Endothelial cell of umbilical vein (primary cell): ENCODE measurements at regions not wholly inside any gene's neighbourhood (a gene's known extent, or its start where the extent isn't known, plus 50 kb on each side); places are given as distances from the start of the nearest gene placed in this dataset.

Experiments used
- BruUV-seq: library from RNA; stranded (reverse); fragments of 400-500 nt; replicated peaks from 2 replicates; lab custom pipeline; 2021; lab: Mats Ljungman, UMichigan
- CTCF ChIA-PET: fragments of 300-600, 350-600 bp; sonication (Branson Sonifier 250); formaldehyde crosslinking; loops from one replicate; lab custom pipeline; 2021; ENCODE audit warnings: antibody characterized with exemption, inconsistent platforms; lab: Charles Lee
- POLR2A ChIA-PET: fragments of 300-600, 350-600 bp; sonication (Branson Sonifier 250); formaldehyde crosslinking; loops from one replicate; lab custom pipeline; 2021; ENCODE audit warnings: antibody characterized with exemption, inconsistent platforms; lab: Charles Lee
- DNase-seq: peaks from one replicate; pipeline ENCODE4 v3.0.0-alpha.2; 2011; ENCODE audit warnings: low read depth, low spot score
- FAIRE-seq: peaks from 2 replicates; lab custom pipeline; 2011; peaks lifted over from hg19 to GRCh38; lab: Jason Lieb, UNC
- H2AFZ ChIP-seq: 2 replicates; pipeline ENCODE4 v1.6.0; 2012; ENCODE audit warnings: low read depth, low read length, control low read depth, inconsistent platforms
- H3K27ac ChIP-seq: 2 replicates; pipeline ENCODE4 v1.5.1; 2011; ENCODE audit warnings: low read depth, mild to moderate bottlenecking, control low read depth, low read length, moderate library complexity; ENCODE audit not compliant: insufficient read depth
- H3K27me3 ChIP-seq, 2 experiments: 2 replicates each; pipeline versions ENCODE4 v1.6.0 to v1.6.1; 2011; ENCODE audit warnings: low read length in 2 of 2, mixed read lengths in 1 of 2; ENCODE audit not compliant: control insufficient read depth in 2 of 2, insufficient read depth in 2 of 2
- H3K36me3 ChIP-seq, 2 experiments: 2 replicates in 1 of 2; 3 replicates in 1 of 2; pipeline ENCODE4 v1.5.1; 2011; ENCODE audit warnings: low read length in 2 of 2, mild to moderate bottlenecking in 1 of 2, moderate library complexity in 1 of 2; ENCODE audit not compliant: control insufficient read depth in 2 of 2, insufficient read depth in 2 of 2; ENCODE audit errors: extremely low read depth in 1 of 2
- H3K4me1 ChIP-seq: 3 replicates; pipeline ENCODE4 v1.5.1; 2011; ENCODE audit warnings: mild to moderate bottlenecking, low read length; ENCODE audit not compliant: control insufficient read depth, insufficient read depth; ENCODE audit errors: extremely low read depth
- H3K4me2 ChIP-seq: 2 replicates; pipeline ENCODE4 v1.6.1; 2011; ENCODE audit warnings: low read length, control low read depth, mixed read lengths; ENCODE audit not compliant: insufficient read depth
- H3K4me3 ChIP-seq, 3 experiments: fragments of 200-600 bp in 1 of 3; sonication (generic), shearing (Covaris generic) in 1 of 3; replicated peaks in 1 of 3; 2 replicates each; pipeline ENCODE4 v1.5.1; 2011 to 2016; ENCODE audit warnings: control low read depth in 3 of 3, low read length in 3 of 3, mild to moderate bottlenecking in 2 of 3, inconsistent platforms in 1 of 3, low read depth in 1 of 3, moderate library complexity in 1 of 3; ENCODE audit not compliant: insufficient read depth in 1 of 3
- H3K79me2 ChIP-seq: 2 replicates; pipeline ENCODE4 v1.6.0; 2012; ENCODE audit warnings: low read length, inconsistent platforms; ENCODE audit not compliant: control insufficient read depth, insufficient read depth
- H3K9ac ChIP-seq: replicated peaks from 2 replicates; pipeline ENCODE3; 2011; ENCODE audit warnings: low read length, control low read depth; ENCODE audit not compliant: insufficient read depth; ENCODE audit errors: extremely low read depth
- H3K9me1 ChIP-seq: replicated peaks from 3 replicates; pipeline ENCODE4 v1.6.0; 2011; ENCODE audit warnings: mild to moderate bottlenecking, low read length; ENCODE audit not compliant: control insufficient read depth, insufficient read depth; ENCODE audit errors: extremely low read depth
- H3K9me3 ChIP-seq: replicated peaks from 2 replicates; pipeline ENCODE4 v1.5.1; 2012; ENCODE audit warnings: low read length, inconsistent platforms; ENCODE audit not compliant: control insufficient read depth, insufficient read depth
- H4K20me1 ChIP-seq: replicated peaks from 2 replicates; pipeline ENCODE3; 2011; ENCODE audit warnings: mild to moderate bottlenecking, low read length; ENCODE audit not compliant: control insufficient read depth, insufficient read depth; ENCODE audit errors: extremely low read depth
- CTCF ChIP-seq, 2 donors: IDR thresholded peaks; 1 replicate in 1 of 2; 2 replicates in 1 of 2; pipeline ENCODE4 v1.5.1; 2011; ENCODE audit warnings: low read length in 2 of 2, mild to moderate bottlenecking in 2 of 2, moderate library complexity in 2 of 2, control low read depth in 1 of 2, inconsistent platforms in 1 of 2, low read depth in 1 of 2; ENCODE audit not compliant: insufficient read depth in 1 of 2; ENCODE audit errors: extremely low read depth in 1 of 2
- EZH2 ChIP-seq: IDR thresholded peaks from 2 replicates; pipeline ENCODE4 v1.6.1; 2012; ENCODE audit warnings: borderline replicate concordance, low read depth, mild to moderate bottlenecking, moderate library complexity, low read length, inconsistent platforms; ENCODE audit not compliant: severe bottlenecking
- FOS ChIP-seq: IDR thresholded peaks from 2 replicates; pipeline ENCODE4 v1.6.1; 2011; ENCODE audit warnings: mild to moderate bottlenecking, low read length, moderate library complexity, borderline replicate concordance; ENCODE audit not compliant: insufficient read depth
- GATA2 ChIP-seq: IDR thresholded peaks from 2 replicates; pipeline ENCODE4 v1.7.0; 2011; ENCODE audit warnings: low read depth, mild to moderate bottlenecking, moderate library complexity, mixed read lengths, low read length; ENCODE audit not compliant: insufficient read length, insufficient read depth
- JUN ChIP-seq: IDR thresholded peaks from 2 replicates; pipeline ENCODE4 v1.6.1; 2011; ENCODE audit warnings: borderline replicate concordance, low read depth; ENCODE audit not compliant: insufficient read length, insufficient read depth
- MAX ChIP-seq: IDR thresholded peaks from 2 replicates; pipeline ENCODE4 v1.6.1; 2011; ENCODE audit not compliant: insufficient read depth, insufficient read length
- MYC ChIP-seq: IDR thresholded peaks from one replicate; pipeline ENCODE4 v1.6.1; 2011; ENCODE audit warnings: mild to moderate bottlenecking, low read depth, low read length
- POLR2A ChIP-seq: IDR thresholded peaks from 2 replicates; pipeline ENCODE4 v1.6.1; 2012; ENCODE audit warnings: low read depth, mild to moderate bottlenecking, control low read depth, low read length
- POLR2AphosphoS5 ChIP-seq: IDR thresholded peaks from 2 replicates; pipeline ENCODE4 v1.6.1; 2012; ENCODE audit warnings: low read depth, mild to moderate bottlenecking, control low read depth, low read length, moderate library complexity; ENCODE audit not compliant: insufficient read depth
- dilution Hi-C: fragments of 300-500 bp; cut with MboI; formaldehyde crosslinking; loops from one replicate; pipeline ENCODE4 v1.15.0; 2019; ENCODE audit warnings: low sequenced_read_pairs; ENCODE audit not compliant: extremely low pct_ligation_motif_present
- intact Hi-C: fragments of 100-400 bp; cut with micrococcal nuclease; formaldehyde crosslinking; loops from one replicate; pipeline ENCODE4 v1.10.0; 2022

GRCh38 chr12:103086471-103086870 is 129.0 kb downstream of the ASCL1 start:
- intact Hi-C loops: no loop called here
- Histone ChIP-seq H4K20me1 (no peaks in the 10 kb centered on the region), H3K4me1 (no peaks in the 10 kb centered on the region), H3K4me3 (no peak overlapping the region), H3K27me3 (no peaks in the 10 kb centered on the region), H3K4me2 (no peak overlapping the region), H3K9ac (no peak overlapping the region), H3K27ac (no peak overlapping the region), H3K36me3 (no peaks in the 10 kb centered on the region), H3K9me1 (no peaks in the 10 kb centered on the region), H3K79me2 (no peaks in the 10 kb centered on the region), H2AFZ (no peak overlapping the region), H3K9me3 (peaks cover 2% of the 10 kb centered on the region)
- TF ChIP-seq JUN (no peak), EZH2 (no peak), MAX (no peak), FOS (no peak), POLR2A (no peak), CTCF (IDR thresholded peaks at IDR 0.05; ENCODE audit: extremely low read depth in 1 of 2, insufficient read depth in 1 of 2, low read depth in 1 of 2, low read length in 2 of 2) (no peak), GATA2 (no peak), POLR2AphosphoS5 (no peak), MYC (no peak)
- FAIRE-seq (no peak), DNase-seq (no peak)
- CTCF ChIA-PET: no interaction called here
- BruUV-seq: no TSS peak
- dilution Hi-C loops: no loop called here
- POLR2A ChIA-PET: no interaction called here
